ENCODE measurements at regions not wholly inside any gene's neighbourhood (a gene's known extent, or its start where the extent isn't known, plus 50 kb on each side); places are given as distances from the start of the nearest gene placed in this dataset.

GRCh38 chr2:123528996-123529707 is 495.9 kb upstream of the CNTNAP5 start:
- no peaks in the 10 kb centered on the region for H3K4me1 ChIP-seq
- ATAC-seq (no peak), DNase-seq (ENCODE audit: low read depth in 1 of 2, low spot score in 1 of 2) (no peak), FAIRE-seq (no peak)
- CTCF ChIA-PET = no interaction called here
- H3K4me3 ChIP-seq = no peak overlapping the region
- no peak overlapping the region for H3K27ac ChIP-seq
- no peak overlapping the region for H3K4me2 ChIP-seq
- WGBS (ENCODE audit: missing lambda C conversion rate) = 8% methylated on average over 2 of the region's 2 CpGs
- TF ChIP-seq JUN (IDR thresholded peaks at IDR 0.05) (no peak), FOSL2 (IDR thresholded peaks at IDR 0.05) (no peak), FOSL2 (CRISPR knock-in tag; IDR thresholded peaks at IDR 0.05) (no peak), EHMT2 (IDR thresholded peaks at IDR 0.05; ENCODE audit: low read depth) (no peak), NR3C1 (IDR thresholded peaks at IDR 0.05) (no peak), PHF8 (IDR thresholded peaks at IDR 0.05; ENCODE audit: borderline replicate concordance, low read depth) (no peak), POLR2AphosphoS2 (conservative IDR thresholded peaks at IDR 0.05; ENCODE audit: low read length) (no peak), HOXB5 (CRISPR knock-in tag; IDR thresholded peaks at IDR 0.05) (no peak), TP53 (CRISPR knock-in tag; IDR thresholded peaks at IDR 0.05) (no peak), ZNF302 (CRISPR knock-in tag; IDR thresholded peaks at IDR 0.05) (no peak), ATOH8 (CRISPR knock-in tag; IDR thresholded peaks at IDR 0.05; ENCODE audit: low read depth) (no peak), SMC3 (IDR thresholded peaks at IDR 0.05) (no peak), MAZ (IDR thresholded peaks at IDR 0.05; ENCODE audit: borderline replicate concordance, low read depth, low read length) (no peak), USF2 (IDR thresholded peaks at IDR 0.05) (no peak), ZC3H11A (IDR thresholded peaks at IDR 0.05) (no peak)
- no peaks in the 10 kb centered on the region; the same call in 2 of the 3 replicates for H3K9me3 ChIP-seq
- POLR2A ChIA-PET = no interaction called here

- FAIRE-seq = no peak
- no peaks in the 10 kb centered on the region for H3K4me1 ChIP-seq
- TF ChIP-seq RARB (CRISPR knock-in tag; IDR thresholded peaks at IDR 0.05) (no peak), SMC3 (IDR thresholded peaks at IDR 0.05) (no peak), NPAS2 (CRISPR knock-in tag; IDR thresholded peaks at IDR 0.05; ENCODE audit: borderline replicate concordance) (no peak), BHLHE40 (IDR thresholded peaks at IDR 0.05; ENCODE audit: low read depth, low read length) (no peak), ZC3H11A (IDR thresholded peaks at IDR 0.05) (no peak), MAZ (IDR thresholded peaks at IDR 0.05; ENCODE audit: borderline replicate concordance, low read depth, low read length) (no peak), MAX (IDR thresholded peaks at IDR 0.05) (no peak), FOSL2 (IDR thresholded peaks at IDR 0.05) (no peak), FOSL2 (CRISPR knock-in tag; IDR thresholded peaks at IDR 0.05) (no peak), RCOR1 (IDR thresholded peaks at IDR 0.05; ENCODE audit: low read depth, low read length) (no peak), ZFP36 (IDR thresholded peaks at IDR 0.05; ENCODE audit: borderline replicate concordance, partially characterized antibody) (no peak), USF2 (IDR thresholded peaks at IDR 0.05) (no peak), MAFK (IDR thresholded peaks at IDR 0.05; ENCODE audit: partially characterized antibody) (no peak), HDAC2 (IDR thresholded peaks at IDR 0.05) (no peak), ZSCAN20 (CRISPR knock-in tag; IDR thresholded peaks at IDR 0.05) (no peak), POLR2AphosphoS2 (conservative IDR thresholded peaks at IDR 0.05; ENCODE audit: low read length) (no peak), MYC (IDR thresholded peaks at IDR 0.05; ENCODE audit: borderline replicate concordance, low read length) (no peak), HOXA7 (CRISPR knock-in tag; IDR thresholded peaks at IDR 0.05) (no peak), KDM5A (IDR thresholded peaks at IDR 0.05) (no peak), RFX5 (IDR thresholded peaks at IDR 0.05) (no peak), FOXS1 (CRISPR knock-in tag; IDR thresholded peaks at IDR 0.05) (no peak)
- ChIA-PET POLR2A (no interaction called here), CTCF (no interaction called here)
- no peak overlapping the region for H3K4me2 ChIP-seq
- no peak overlapping the region for H3K27ac ChIP-seq
- DNase-seq (ENCODE audit: low read depth in 1 of 2, low spot score in 1 of 2) = no peak
- H3K4me3 ChIP-seq = no peak overlapping the region
- 75% methylated on average over 1 of the region's 1 CpG for WGBS (ENCODE audit: missing lambda C conversion rate)
- ATAC-seq = no peak
- no peaks in the 10 kb centered on the region; the same call in 2 of the 3 replicates for H3K9me3 ChIP-seq
These were observed 495.1 kb upstream of the CNTNAP5 start for GRCh38 chr2:123530004-123530403.
